Astrocyte (in vitro differentiated cells and primary cell): ENCODE measurements at regions not wholly inside any gene's neighbourhood (a gene's known extent, or its start where the extent isn't known, plus 50 kb on each side); places are given as distances from the start of the nearest gene placed in this dataset.
A peak's percentile ranks its signal among the peaks of the same experiment; 100 is the strongest.

ENCODE experiments used
- DNase-seq: peaks from one replicate; pipeline ENCODE4 v3.0.0-alpha.2; 2010; ENCODE audit warnings: low read depth
- FAIRE-seq: peaks from 2 replicates; lab custom pipeline; 2011; peaks lifted over from hg19 to GRCh38; lab: Jason Lieb, UNC
- H2AFZ ChIP-seq: 2 replicates; pipeline ENCODE4 v1.6.0; 2012; ENCODE audit warnings: low read depth, low read length, inconsistent platforms
- H3K27ac ChIP-seq: 2 replicates; pipeline ENCODE4 v1.5.1; 2011; ENCODE audit warnings: low read depth, low read length, inconsistent platforms
- H3K27me3 ChIP-seq: 2 replicates; pipeline ENCODE4 v1.6.0; 2011; ENCODE audit warnings: low read length, inconsistent platforms; ENCODE audit not compliant: insufficient read depth
- H3K36me3 ChIP-seq: 2 replicates; pipeline ENCODE4 v1.5.1; 2011; ENCODE audit warnings: low read length, inconsistent platforms; ENCODE audit not compliant: insufficient read depth
- H3K4me1 ChIP-seq: 2 replicates; pipeline ENCODE4 v1.5.1; 2011; ENCODE audit warnings: low read length, inconsistent platforms; ENCODE audit not compliant: insufficient read depth
- H3K4me2 ChIP-seq: 2 replicates; pipeline ENCODE4 v1.6.0; 2012; ENCODE audit warnings: low read length, inconsistent platforms
- H3K4me3 ChIP-seq: 2 replicates; pipeline ENCODE4 v1.5.1; 2011; ENCODE audit warnings: low read depth, mild to moderate bottlenecking, low read length, inconsistent platforms; ENCODE audit not compliant: insufficient read depth
- H3K79me2 ChIP-seq: 2 replicates; pipeline ENCODE4 v1.6.0; 2012; ENCODE audit warnings: mild to moderate bottlenecking, low read length, inconsistent platforms; ENCODE audit not compliant: insufficient read depth
- H3K9ac ChIP-seq: 2 replicates; pipeline ENCODE4 v1.6.0; 2012; ENCODE audit warnings: mild to moderate bottlenecking, low read length, inconsistent platforms
- H3K9me3 ChIP-seq: 2 replicates; pipeline ENCODE4 v1.5.1; 2012; ENCODE audit warnings: low read depth, mild to moderate bottlenecking, low read length, inconsistent platforms; ENCODE audit not compliant: insufficient read depth
- H4K20me1 ChIP-seq: 2 replicates; pipeline ENCODE4 v1.6.0; 2012; ENCODE audit warnings: low read length, inconsistent platforms; ENCODE audit not compliant: insufficient read depth
- H3K27ac Mint-ChIP-seq: one replicate; pipeline ENCODE4 v1.8.0; 2021; ENCODE audit warnings: mild to moderate bottlenecking, mixed read lengths; ENCODE audit not compliant: unreplicated experiment
- H3K27me3 Mint-ChIP-seq: one replicate; pipeline ENCODE4 v1.8.0; 2021; ENCODE audit warnings: low read depth, mixed read lengths; ENCODE audit not compliant: unreplicated experiment
- H3K36me3 Mint-ChIP-seq: one replicate; pipeline ENCODE4 v1.8.0; 2021; ENCODE audit warnings: low read depth, mixed read lengths; ENCODE audit not compliant: unreplicated experiment
- H3K4me1 Mint-ChIP-seq: one replicate; pipeline ENCODE4 v1.8.0; 2021; ENCODE audit warnings: low read depth, mixed read lengths; ENCODE audit not compliant: unreplicated experiment
- H3K4me3 Mint-ChIP-seq: one replicate; pipeline ENCODE4 v1.8.0; 2021; ENCODE audit warnings: mild to moderate bottlenecking, moderate library complexity, mixed read lengths; ENCODE audit not compliant: unreplicated experiment
- H3K9me3 Mint-ChIP-seq: one replicate; pipeline ENCODE4 v1.8.0; 2021; ENCODE audit warnings: mild to moderate bottlenecking, mixed read lengths; ENCODE audit not compliant: unreplicated experiment
- CTCF ChIP-seq: IDR thresholded peaks from 2 replicates; pipeline ENCODE4 v1.5.1; 2011; ENCODE audit warnings: low read depth, mild to moderate bottlenecking, inconsistent platforms, low read length, moderate library complexity; ENCODE audit not compliant: insufficient read depth
- EZH2 ChIP-seq: IDR thresholded peaks from 2 replicates; pipeline ENCODE4 v1.6.1; 2012; ENCODE audit warnings: mild to moderate bottlenecking, low read length, inconsistent platforms; ENCODE audit not compliant: insufficient read depth

- Mint-ChIP-seq H3K27me3 (peaks cover 6% of the 10 kb centered on the region), H3K36me3 (no peaks in the 10 kb centered on the region), H3K27ac (no peak overlapping the region), H3K9me3 (peaks cover 4% of the 10 kb centered on the region), H3K4me1 (no peaks in the 10 kb centered on the region), H3K4me3 (no peak overlapping the region)
- no peak overlapping the region for H3K27ac ChIP-seq
- no peak overlapping the region for H3K9ac ChIP-seq
- H4K20me1 ChIP-seq, result no peaks in the 10 kb centered on the region
- no peak overlapping the region for H3K4me2 ChIP-seq
- no peak for TF ChIP-seq EZH2
- no peak for TF ChIP-seq CTCF
- H3K79me2 ChIP-seq, result no peaks in the 10 kb centered on the region
- H3K9me3 ChIP-seq, result no peaks in the 10 kb centered on the region
- DNase-seq, result no peak
- no peaks in the 10 kb centered on the region for H3K36me3 ChIP-seq
- H3K4me1 ChIP-seq, result peaks cover 3% of the 10 kb centered on the region
- no peak for FAIRE-seq
- no peak overlapping the region for H3K4me3 ChIP-seq
- H3K27me3 ChIP-seq, result no peaks in the 10 kb centered on the region
- H2AFZ ChIP-seq, result no peak overlapping the region
These were observed 167.2 kb downstream of the RASEF start for GRCh38 chr9:82895822-82896110.

GRCh38 chr9:82903503-82903902, 159.4 kb downstream of the RASEF start:
- no peak overlapping the region for H3K4me3 ChIP-seq
- H3K4me2 ChIP-seq, result no peak overlapping the region
- H3K4me1 ChIP-seq, result no peaks in the 10 kb centered on the region
- no peaks in the 10 kb centered on the region for H3K9me3 ChIP-seq
- no peaks in the 10 kb centered on the region for H3K79me2 ChIP-seq
- TF ChIP-seq EZH2, result no peak
- TF ChIP-seq CTCF, result peak; percentile 26
- H3K27ac ChIP-seq, result no peak overlapping the region
- H3K36me3 Mint-ChIP-seq, result no peaks in the 10 kb centered on the region
- no peak overlapping the region for H3K27ac Mint-ChIP-seq
- no peak overlapping the region for H3K4me3 Mint-ChIP-seq
- peak; percentile 4 for DNase-seq
- no peak overlapping the region for H2AFZ ChIP-seq
- H3K27me3 Mint-ChIP-seq, result no peaks in the 10 kb centered on the region
- no peaks in the 10 kb centered on the region for H3K4me1 Mint-ChIP-seq
- H3K36me3 ChIP-seq, result no peaks in the 10 kb centered on the region
- no peaks in the 10 kb centered on the region for H4K20me1 ChIP-seq
- no peaks in the 10 kb centered on the region for H3K27me3 ChIP-seq
- H3K9ac ChIP-seq, result no peak overlapping the region
- no peaks in the 10 kb centered on the region for H3K9me3 Mint-ChIP-seq
- no peak for FAIRE-seq

GRCh38 chr9:82911996-82912395, 150.9 kb downstream of the RASEF start:
- FAIRE-seq (no peak), DNase-seq (no peak)
- Histone ChIP-seq H3K9me3 (peaks cover 6% of the 10 kb centered on the region), H3K79me2 (no peaks in the 10 kb centered on the region), H4K20me1 (no peaks in the 10 kb centered on the region), H3K4me3 (no peak overlapping the region), H3K27ac (no peak overlapping the region), H3K36me3 (no peaks in the 10 kb centered on the region), H3K9ac (no peak overlapping the region), H3K27me3 (no peaks in the 10 kb centered on the region), H3K4me1 (no peaks in the 10 kb centered on the region), H3K4me2 (no peak overlapping the region), H2AFZ (no peak overlapping the region)
- Mint-ChIP-seq H3K4me1 (no peaks in the 10 kb centered on the region), H3K4me3 (no peak overlapping the region), H3K27ac (no peak overlapping the region), H3K9me3 (peaks cover 15% of the 10 kb centered on the region), H3K27me3 (no peaks in the 10 kb centered on the region), H3K36me3 (no peaks in the 10 kb centered on the region)
- TF ChIP-seq CTCF (no peak), EZH2 (no peak)
